MM.1S (cell line): ENCODE measurements at regions not wholly inside any gene's neighbourhood (a gene's known extent, or its start where the extent isn't known, plus 50 kb on each side); places are given as distances from the start of the nearest gene placed in this dataset.

Source experiments
- DNase-seq: peaks from one replicate; pipeline ENCODE4 v3.0.0-alpha.2; 2015
- H2AFZ ChIP-seq: fragments of 300-600 bp; sonication (generic); 2 replicates; pipeline ENCODE4 v1.6.0; 2016; ENCODE audit warnings: antibody characterized with exemption, low read length
- H3F3A ChIP-seq: fragments of 300-600 bp; sonication (generic); 2 replicates; pipeline ENCODE4 v1.6.1; 2016; ENCODE audit warnings: mild to moderate bottlenecking, antibody characterized with exemption, low read length, moderate library complexity, mixed read lengths; ENCODE audit not compliant: insufficient read depth
- H3K27ac ChIP-seq: fragments of 300-600 bp; sonication (generic); 2 replicates; pipeline ENCODE4 v1.5.1; 2016; ENCODE audit warnings: mild to moderate bottlenecking, low read length
- H3K27me3 ChIP-seq: fragments of 300-600 bp; sonication (generic); replicated peaks from 2 replicates; pipeline ENCODE4 v1.6.0; 2016; ENCODE audit warnings: low read length; ENCODE audit not compliant: insufficient read depth
- H3K36me3 ChIP-seq: fragments of 300-600 bp; sonication (generic); replicated peaks from 2 replicates; pipeline ENCODE4 v1.6.1; 2016; ENCODE audit warnings: mild to moderate bottlenecking, low read length, mixed read lengths; ENCODE audit not compliant: insufficient read depth
- H3K4me1 ChIP-seq: fragments of 300-600 bp; sonication (generic); 2 replicates; pipeline ENCODE4 v1.6.1; 2016; ENCODE audit warnings: low read length, mixed read lengths
- H3K4me2 ChIP-seq: fragments of 300-600 bp; sonication (generic); 2 replicates; pipeline ENCODE4 v1.6.0; 2016; ENCODE audit warnings: low read depth, low read length
- H3K4me3 ChIP-seq: fragments of 300-600 bp; sonication (generic); 2 replicates; pipeline ENCODE4 v1.5.1; 2016; ENCODE audit warnings: low read length, mixed read lengths
- H3K79me2 ChIP-seq: fragments of 300-600 bp; sonication (generic); 2 replicates; pipeline ENCODE4 v1.6.1; 2016; ENCODE audit warnings: mixed run types, low read length, mixed read lengths
- H3K9ac ChIP-seq: fragments of 300-600 bp; sonication (generic); 2 replicates; pipeline ENCODE4 v1.6.1; 2016; ENCODE audit warnings: low read length, mixed read lengths
- H3K9me2 ChIP-seq: fragments of 300-600 bp; sonication (generic); replicated peaks from 2 replicates; pipeline ENCODE4 v1.6.1; 2016; ENCODE audit warnings: mild to moderate bottlenecking, low read length, mixed read lengths; ENCODE audit not compliant: insufficient read depth
- H3K9me3 ChIP-seq: fragments of 300-600 bp; sonication (generic); replicated peaks from 2 replicates; pipeline ENCODE4 v1.6.1; 2016; ENCODE audit warnings: mild to moderate bottlenecking, low read length, mixed read lengths; ENCODE audit not compliant: insufficient read depth
- H4K20me1 ChIP-seq: fragments of 300-600 bp; sonication (generic); 2 replicates; pipeline ENCODE4 v1.6.1; 2016; ENCODE audit warnings: mild to moderate bottlenecking, low read length, moderate library complexity, mixed read lengths; ENCODE audit not compliant: insufficient read depth
- CTCF ChIP-seq: fragments of 300-600 bp; sonication (generic); IDR thresholded peaks from 2 replicates; pipeline ENCODE4 v1.5.1; 2016; ENCODE audit warnings: antibody characterized with exemption, low read length, mixed read lengths
- EZH2 ChIP-seq: fragments of 300-600 bp; sonication (generic); optimal IDR thresholded peaks from 2 replicates; pipeline ENCODE3; 2017; ENCODE audit warnings: low read depth, mild to moderate bottlenecking, antibody characterized with exemption, low read length, mixed read lengths
- EZH2phosphoT487 ChIP-seq: fragments of 300-600 bp; sonication (generic); IDR thresholded peaks from 2 replicates; pipeline ENCODE4 v1.6.1; 2018; ENCODE audit warnings: antibody characterized with exemption, low read length

DNA sequence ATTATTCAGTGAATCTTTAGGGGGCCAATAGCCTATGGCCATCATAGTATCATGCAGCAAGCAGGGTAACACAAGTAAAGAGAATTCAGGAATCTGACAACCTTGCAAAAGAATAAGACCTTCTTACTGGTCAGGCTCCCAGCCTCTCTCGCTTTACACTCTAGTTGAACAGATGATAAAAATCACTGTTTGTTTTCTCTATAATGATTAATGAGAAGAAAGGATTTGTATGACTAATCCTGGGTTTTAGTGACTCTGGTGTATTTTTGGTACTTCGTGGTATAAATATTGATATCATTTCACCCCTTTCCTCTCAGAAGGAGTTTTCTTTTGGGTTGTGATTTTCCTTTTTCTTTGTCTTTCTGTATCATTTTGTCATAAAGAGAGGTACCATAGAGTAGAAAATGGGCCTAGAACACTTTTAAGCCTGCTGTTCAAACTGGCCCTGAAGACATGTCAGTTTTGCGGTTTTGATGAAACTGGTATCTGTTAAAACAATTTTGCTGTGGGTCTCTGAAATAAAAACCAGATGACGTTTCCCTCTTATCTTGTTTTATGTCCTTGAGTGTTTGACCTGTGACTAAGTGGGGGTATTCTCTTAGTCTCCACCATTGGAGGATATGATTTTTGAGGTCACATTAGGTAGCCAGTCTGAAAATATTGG, 294.9 kb upstream of the TBX22 start:
- no peaks in the 10 kb centered on the region for H3K9me2 ChIP-seq

GRCh38 chrX:79721234-79721633, 293.3 kb upstream of the TBX22 start:
- Histone ChIP-seq H3K9me3 (no peaks in the 10 kb centered on the region), H3K9me2 (no peaks in the 10 kb centered on the region), H3F3A (no peaks in the 10 kb centered on the region), H3K4me1 (no peaks in the 10 kb centered on the region), H4K20me1 (no peaks in the 10 kb centered on the region), H3K27ac (no peak overlapping the region), H3K27me3 (no peaks in the 10 kb centered on the region), H3K36me3 (no peaks in the 10 kb centered on the region), H3K4me2 (no peak overlapping the region), H2AFZ (no peak overlapping the region), H3K9ac (no peak overlapping the region), H3K79me2 (no peaks in the 10 kb centered on the region), H3K4me3 (no peak overlapping the region)
- no peak for DNase-seq
- TF ChIP-seq EZH2phosphoT487 (no peak), CTCF (no peak), EZH2 (no peak)

More for the DNA sequence above, 294.9 kb upstream of the TBX22 start:
- peak; percentile 38 for DNase-seq
- no peaks in the 10 kb centered on the region for H3K4me1 ChIP-seq
- H3K9ac ChIP-seq, result no peak overlapping the region
- H3K4me3 ChIP-seq, result no peak overlapping the region
- TF ChIP-seq EZH2 (no peak), EZH2phosphoT487 (no peak), CTCF (no peak)
- no peaks in the 10 kb centered on the region for H3F3A ChIP-seq
- no peaks in the 10 kb centered on the region for H3K36me3 ChIP-seq
- H3K4me2 ChIP-seq, result no peak overlapping the region
- H3K79me2 ChIP-seq, result no peaks in the 10 kb centered on the region
- H4K20me1 ChIP-seq, result no peaks in the 10 kb centered on the region
- no peak overlapping the region for H3K27ac ChIP-seq
- H3K27me3 ChIP-seq, result no peaks in the 10 kb centered on the region
- H3K9me3 ChIP-seq, result no peaks in the 10 kb centered on the region
- H2AFZ ChIP-seq, result no peak overlapping the region

GRCh38 chrX:79728421-79728820, 286.1 kb upstream of the TBX22 start:
- Histone ChIP-seq H2AFZ (no peak overlapping the region), H3K36me3 (no peaks in the 10 kb centered on the region), H3K4me3 (no peak overlapping the region), H3K4me1 (no peaks in the 10 kb centered on the region), H3K9ac (no peak overlapping the region), H3F3A (no peaks in the 10 kb centered on the region), H3K79me2 (no peaks in the 10 kb centered on the region), H3K27me3 (no peaks in the 10 kb centered on the region), H3K9me2 (no peaks in the 10 kb centered on the region), H3K4me2 (no peak overlapping the region), H3K27ac (no peak overlapping the region), H3K9me3 (no peaks in the 10 kb centered on the region), H4K20me1 (no peaks in the 10 kb centered on the region)
- TF ChIP-seq EZH2phosphoT487 (no peak), EZH2 (no peak), CTCF (no peak)
- no peak for DNase-seq
